BLaER1 treated with 17β-estradiol and CSF1 and Interleukin-3, amounts not matched to agents 10 nM and 100 nM (cell line): ENCODE measurements at regions not wholly inside any gene's neighbourhood (a gene's known extent, or its start where the extent isn't known, plus 50 kb on each side); places are given as distances from the start of the nearest gene placed in this dataset.

ENCODE experiments used
- H3K27ac ChIP-seq, 11 experiments: shearing (Covaris generic); formaldehyde crosslinking; 2 replicates each; pipeline ENCODE4 v1.8.1; 2022
- H3K27me3 ChIP-seq, 11 experiments: shearing (Covaris generic); formaldehyde crosslinking; 2 replicates each; pipeline ENCODE4 v1.8.1; 2022
- H3K36me3 ChIP-seq, 11 experiments: shearing (Covaris generic); formaldehyde crosslinking; 2 replicates each; pipeline ENCODE4 v1.8.1; 2022
- H3K4me1 ChIP-seq, 10 experiments: shearing (Covaris generic); formaldehyde crosslinking; 2 replicates each; pipeline ENCODE4 v1.8.1; 2022
- H3K4me2 ChIP-seq, 11 experiments: shearing (Covaris generic); formaldehyde crosslinking; 2 replicates each; pipeline ENCODE4 v1.8.1; 2022
- H3K4me3 ChIP-seq, 10 experiments: shearing (Covaris generic); formaldehyde crosslinking; 2 replicates each; pipeline ENCODE4 v1.8.1; 2022
- H3K9ac ChIP-seq, 11 experiments: shearing (Covaris generic); formaldehyde crosslinking; 2 replicates each; pipeline ENCODE4 v1.8.1; 2022
- H3K9me3 ChIP-seq, 11 experiments: shearing (Covaris generic); formaldehyde crosslinking; replicated peaks in 1 of 11; 2 replicates each; pipeline ENCODE4 v1.8.1; 2022
- H4K20me1 ChIP-seq, 11 experiments: shearing (Covaris generic); formaldehyde crosslinking; 2 replicates each; pipeline ENCODE4 v1.8.1; 2022
- Cebpa-rat ChIP-seq, 11 experiments: shearing (Covaris generic); IDR thresholded peaks; 2 replicates each; pipeline ENCODE4 v1.8.1; 2022

DNA sequence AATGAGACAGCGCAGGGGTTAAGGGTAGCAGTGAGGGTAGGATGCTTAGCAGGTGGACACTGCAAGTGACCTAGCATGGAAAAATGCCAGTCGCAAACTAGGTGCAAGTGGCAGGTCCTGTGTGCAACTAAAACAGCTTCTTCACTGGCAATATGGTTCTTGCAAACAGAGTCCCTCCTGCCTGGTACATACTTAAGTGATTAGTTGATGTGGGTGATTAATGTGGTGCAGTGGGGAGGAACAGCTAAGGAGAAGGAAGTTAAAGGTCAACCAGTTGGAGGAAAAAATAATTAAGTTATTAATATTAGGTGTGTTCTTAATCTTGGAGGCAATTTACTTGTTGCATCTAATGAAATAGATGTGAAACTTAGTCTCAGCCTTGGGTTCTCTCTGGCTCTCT lies 121.6 kb upstream of the IGFBP7 start:
- TF ChIP-seq Cebpa-rat (IDR thresholded peaks at IDR 0.05) = no peak
- Histone ChIP-seq H3K27ac (no peak overlapping the region), H3K27me3 (no peaks in the 10 kb centered on the region), H3K4me1 (no peaks in the 10 kb centered on the region), H3K9me3 (peaks cover 0 to 8% (median 0%) of the 10 kb centered on the region in 11 experiments; a peak in 1 of 22 replicates), H3K36me3 (no peaks in the 10 kb centered on the region), H4K20me1 (no peaks in the 10 kb centered on the region), H3K4me2 (no peak overlapping the region), H3K9ac (no peak overlapping the region), H3K4me3 (no peak overlapping the region)

GRCh38 chr4:57220734-57221133 lies 110.5 kb upstream of the IGFBP7 start:
- TF ChIP-seq Cebpa-rat (IDR thresholded peaks at IDR 0.05) = no peak
- Histone ChIP-seq H3K36me3 (no peaks in the 10 kb centered on the region), H3K4me2 (peak overlapping the region in 1 of 11 experiments; percentile 36; a peak in 2 of 22 replicates)

DNA sequence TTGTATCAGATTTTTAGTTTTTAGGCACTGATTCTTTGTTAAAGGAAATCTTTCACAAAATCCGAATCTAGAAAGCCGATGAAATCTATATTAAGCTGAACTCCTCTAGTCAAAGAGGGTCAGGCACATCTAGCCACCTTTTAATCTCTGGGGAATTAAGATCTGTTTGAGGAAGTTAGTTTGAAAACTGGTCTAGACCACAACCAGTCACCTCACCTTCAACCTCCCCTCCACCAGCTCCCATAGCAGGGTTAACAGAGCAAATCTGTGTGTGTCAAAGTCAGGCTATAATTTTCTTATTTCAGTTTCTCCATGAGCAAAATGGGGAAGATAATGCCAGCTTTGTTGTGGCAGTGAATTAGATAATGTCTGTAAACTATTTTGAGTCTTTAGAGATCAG lies 110.0 kb upstream of the IGFBP7 start:
- no peak for TF ChIP-seq Cebpa-rat (IDR thresholded peaks at IDR 0.05)
- Histone ChIP-seq H3K27ac (no peak overlapping the region), H3K36me3 (no peaks in the 10 kb centered on the region), H3K9me3 (no peaks in the 10 kb centered on the region), H3K4me3 (no peak overlapping the region), H3K9ac (no peak overlapping the region), H3K4me1 (peaks cover 0 to 10% (median 2%) of the 10 kb centered on the region in 10 experiments; a peak in 4 of 20 replicates), H3K27me3 (no peaks in the 10 kb centered on the region), H4K20me1 (no peaks in the 10 kb centered on the region), H3K4me2 (peak overlapping the region in 1 of 11 experiments; percentile 36; a peak in 2 of 22 replicates)

More at GRCh38 chr4:57220734-57221133, 110.5 kb upstream of the IGFBP7 start:
- H3K9me3 ChIP-seq = no peaks in the 10 kb centered on the region
- H3K27ac ChIP-seq = no peak overlapping the region
- H3K4me1 ChIP-seq = peaks cover 0 to 10% (median 2%) of the 10 kb centered on the region in 10 experiments; a peak in 4 of 20 replicates
- H3K9ac ChIP-seq = no peak overlapping the region
- no peaks in the 10 kb centered on the region for H4K20me1 ChIP-seq
- H3K27me3 ChIP-seq = no peaks in the 10 kb centered on the region
- no peak overlapping the region for H3K4me3 ChIP-seq

DNA sequence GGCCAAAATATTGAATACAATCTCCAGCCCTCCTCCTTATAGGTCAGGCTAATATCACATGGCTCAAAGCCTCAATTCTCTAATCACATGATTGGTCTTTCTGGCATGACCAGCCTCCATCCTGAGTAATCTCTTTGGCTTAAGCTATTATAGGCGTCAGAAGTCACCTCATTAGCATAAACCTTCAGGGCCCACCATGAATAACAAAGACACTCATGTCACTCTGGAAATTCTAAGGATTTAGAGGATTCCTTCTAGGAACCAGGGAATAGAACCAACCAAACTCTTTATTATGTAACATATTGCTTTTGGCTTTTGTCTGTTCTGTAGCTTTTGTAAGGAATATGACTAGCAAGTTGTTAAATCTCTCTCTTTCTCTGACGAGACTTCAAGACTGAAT lies 109.2 kb upstream of the IGFBP7 start:
- no peak overlapping the region for H3K9ac ChIP-seq
- H3K27me3 ChIP-seq = no peaks in the 10 kb centered on the region
- H3K9me3 ChIP-seq = no peaks in the 10 kb centered on the region
- no peaks in the 10 kb centered on the region for H4K20me1 ChIP-seq
- H3K4me3 ChIP-seq = no peak overlapping the region
- no peak overlapping the region for H3K4me2 ChIP-seq
- H3K36me3 ChIP-seq = no peaks in the 10 kb centered on the region
- no peak overlapping the region for H3K27ac ChIP-seq
- peaks cover 0 to 10% (median 2%) of the 10 kb centered on the region in 10 experiments; a peak in 4 of 20 replicates for H3K4me1 ChIP-seq
- no peak for TF ChIP-seq Cebpa-rat (IDR thresholded peaks at IDR 0.05)

DNA sequence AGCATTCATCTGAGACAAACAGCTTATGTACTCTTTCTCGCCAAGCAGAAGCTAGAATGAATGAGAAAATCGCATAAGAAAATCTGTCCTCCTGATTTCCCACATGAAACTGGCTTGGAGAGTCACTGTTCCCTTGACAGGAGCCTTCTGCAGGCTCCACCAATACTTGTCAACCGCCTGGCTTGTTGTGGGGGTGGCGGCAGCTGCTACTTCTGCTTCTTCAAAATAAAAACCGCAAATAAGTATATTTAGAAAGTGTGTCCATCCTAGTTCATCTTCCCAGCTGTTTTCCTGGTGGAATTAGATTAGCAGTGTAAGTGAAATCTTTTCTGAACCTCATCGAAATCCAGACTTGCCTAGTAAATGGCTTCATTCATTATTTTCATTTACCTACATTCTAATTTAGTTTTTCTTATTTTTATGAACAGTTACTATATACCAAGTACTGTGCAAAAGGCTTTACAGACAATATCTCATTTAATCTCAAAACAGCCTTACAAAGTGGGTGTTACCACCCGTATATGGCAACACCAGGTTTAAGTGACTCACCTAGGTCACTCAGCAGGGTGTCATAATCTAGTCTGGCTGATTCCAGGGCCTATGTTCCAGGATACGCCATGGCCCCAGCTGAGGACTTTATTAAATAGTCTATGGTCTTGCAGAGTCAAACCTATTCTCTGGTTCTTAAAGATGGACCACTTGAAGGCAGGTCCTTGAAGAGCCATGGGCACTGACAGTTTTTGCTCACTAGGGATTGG lies 104.6 kb upstream of the IGFBP7 start:
- H3K4me1 ChIP-seq = no peaks in the 10 kb centered on the region
- no peak overlapping the region for H3K4me3 ChIP-seq
- H3K27me3 ChIP-seq = no peaks in the 10 kb centered on the region
- H3K4me2 ChIP-seq = no peak overlapping the region
- no peaks in the 10 kb centered on the region for H3K36me3 ChIP-seq
- no peak for TF ChIP-seq Cebpa-rat (IDR thresholded peaks at IDR 0.05)
- H3K9ac ChIP-seq = no peak overlapping the region
- no peak overlapping the region for H3K27ac ChIP-seq
- no peaks in the 10 kb centered on the region for H4K20me1 ChIP-seq
- H3K9me3 ChIP-seq = peaks cover 0 to 8% (median 0%) of the 10 kb centered on the region in 11 experiments; a peak in 1 of 22 replicates

DNA sequence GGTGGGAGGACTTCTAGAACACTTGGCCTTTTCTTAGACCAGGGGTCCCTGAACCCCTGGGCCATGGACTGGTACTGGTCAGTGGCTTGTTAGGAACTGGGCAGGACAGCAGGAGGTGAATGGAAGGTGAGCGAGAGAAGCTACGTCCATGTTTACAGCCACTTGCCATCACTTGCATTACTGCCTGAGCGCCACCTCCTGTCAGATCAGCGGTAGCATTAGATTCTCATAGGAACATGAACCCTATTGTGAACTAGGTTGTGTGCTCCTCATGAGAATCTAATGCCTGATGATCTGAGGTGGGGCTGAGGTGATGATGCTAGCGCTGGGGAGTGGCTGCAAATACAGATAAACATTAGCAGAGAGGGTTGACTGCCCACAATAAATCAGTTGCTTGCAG lies 100.9 kb upstream of the IGFBP7 start:
- Histone ChIP-seq H3K4me1 (no peaks in the 10 kb centered on the region), H3K4me3 (no peak overlapping the region), H3K4me2 (no peak overlapping the region), H3K27me3 (no peaks in the 10 kb centered on the region), H3K27ac (no peak overlapping the region), H3K36me3 (no peaks in the 10 kb centered on the region), H3K9me3 (peaks cover 0 to 8% (median 0%) of the 10 kb centered on the region in 11 experiments; a peak in 1 of 22 replicates), H3K9ac (no peak overlapping the region), H4K20me1 (no peaks in the 10 kb centered on the region)
- no peak for TF ChIP-seq Cebpa-rat (IDR thresholded peaks at IDR 0.05)

DNA sequence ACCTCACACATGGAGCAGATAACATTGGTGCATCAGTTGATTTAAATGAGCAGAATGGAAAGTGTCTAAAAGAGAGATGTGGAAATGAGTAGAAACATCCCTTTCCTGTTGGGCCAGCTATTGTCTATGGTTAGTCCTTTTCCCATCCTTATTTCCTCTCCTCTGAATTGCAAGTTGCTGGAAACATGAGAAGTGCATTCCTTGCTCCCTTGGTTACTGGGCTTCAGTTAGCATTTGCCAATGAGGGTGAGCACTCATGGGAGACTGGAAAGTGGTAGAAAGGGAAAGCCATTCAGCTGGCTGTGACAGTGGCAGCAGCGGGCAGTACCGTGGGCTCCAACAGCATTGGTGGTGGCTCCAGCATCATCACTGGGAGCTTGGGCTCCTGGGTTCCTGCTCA lies 96.0 kb upstream of the IGFBP7 start:
- Histone ChIP-seq H3K4me3 (no peak overlapping the region), H3K9ac (no peak overlapping the region), H3K4me1 (no peaks in the 10 kb centered on the region), H3K4me2 (no peak overlapping the region), H3K27me3 (no peaks in the 10 kb centered on the region), H3K9me3 (peaks cover 0 to 3% (median 0%) of the 10 kb centered on the region in 11 experiments; a peak in 1 of 22 replicates), H4K20me1 (no peaks in the 10 kb centered on the region), H3K36me3 (no peaks in the 10 kb centered on the region), H3K27ac (no peak overlapping the region)
- TF ChIP-seq Cebpa-rat (IDR thresholded peaks at IDR 0.05) = no peak

DNA sequence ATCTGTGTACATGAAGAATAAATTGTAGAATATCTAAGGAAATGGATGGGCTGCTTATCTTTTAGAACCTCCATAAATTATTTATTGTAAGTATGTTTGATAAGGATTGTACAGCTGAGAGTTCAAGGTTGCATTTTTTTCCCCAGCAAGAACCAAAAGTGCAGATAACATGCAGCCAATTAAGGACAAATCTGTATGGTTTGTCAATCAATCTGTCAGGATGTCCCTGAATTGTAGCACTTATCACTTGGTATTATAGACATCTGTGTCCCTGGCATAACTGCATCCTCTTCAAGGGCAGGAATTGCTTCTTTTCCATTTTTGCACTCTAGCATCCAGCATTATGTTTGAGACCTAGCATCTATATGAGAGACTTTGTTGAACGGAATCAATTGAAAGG lies 95.4 kb upstream of the IGFBP7 start:
- no peak overlapping the region for H3K4me2 ChIP-seq
- no peaks in the 10 kb centered on the region for H3K4me1 ChIP-seq
- no peaks in the 10 kb centered on the region for H3K36me3 ChIP-seq
- no peak overlapping the region for H3K27ac ChIP-seq
- H3K4me3 ChIP-seq = no peak overlapping the region
- H3K9me3 ChIP-seq = no peaks in the 10 kb centered on the region
- TF ChIP-seq Cebpa-rat (IDR thresholded peaks at IDR 0.05) = no peak
- H3K27me3 ChIP-seq = no peaks in the 10 kb centered on the region
- no peak overlapping the region for H3K9ac ChIP-seq
- H4K20me1 ChIP-seq = no peaks in the 10 kb centered on the region

DNA sequence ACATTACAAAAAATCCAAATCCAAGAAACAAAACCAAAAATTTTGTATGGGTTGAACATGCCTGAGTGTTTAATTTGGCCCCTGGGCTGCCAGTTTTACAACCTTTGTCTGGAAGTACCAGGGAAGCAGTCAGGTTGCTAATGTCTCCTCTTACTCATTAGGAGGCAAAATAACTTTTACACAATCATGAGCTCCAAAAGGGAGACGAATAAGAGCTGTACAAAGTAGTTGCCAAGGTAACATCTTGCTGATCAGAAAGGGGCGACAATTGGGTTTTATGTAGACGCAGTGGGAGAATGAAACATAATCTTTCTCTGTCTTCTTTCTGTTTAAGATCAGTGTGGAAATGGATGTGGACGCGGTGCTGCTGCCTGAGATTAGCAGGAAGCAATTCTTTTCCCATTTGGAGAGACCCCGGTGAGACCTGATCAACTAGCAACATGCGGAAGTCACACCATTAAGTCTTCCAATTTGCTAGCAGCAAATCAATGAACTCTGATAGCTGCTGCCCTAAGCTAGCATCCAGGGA lies 90.7 kb upstream of the IGFBP7 start:
- no peak overlapping the region for H3K4me2 ChIP-seq
- TF ChIP-seq Cebpa-rat (IDR thresholded peaks at IDR 0.05) = no peak

More for the DNA sequence above, 90.7 kb upstream of the IGFBP7 start:
- Histone ChIP-seq H3K9ac (no peak overlapping the region), H3K4me1 (peaks cover 0 to 9% (median 2%) of the 10 kb centered on the region in 10 experiments; a peak in 8 of 20 replicates), H3K27me3 (no peaks in the 10 kb centered on the region), H3K4me3 (no peak overlapping the region), H4K20me1 (no peaks in the 10 kb centered on the region), H3K36me3 (no peaks in the 10 kb centered on the region), H3K27ac (no peak overlapping the region), H3K9me3 (peaks cover 0 to 8% (median 2%) of the 10 kb centered on the region in 11 experiments; a peak in 8 of 22 replicates)
